ENCODE measurements at regions not wholly inside any gene's neighbourhood (a gene's known extent, or its start where the extent isn't known, plus 50 kb on each side); places are given as distances from the start of the nearest gene placed in this dataset.

- no peak for DNase-seq
Measured at GRCh38 chr13:112245989-112246388, 130.2 kb upstream of the SPACA7 start.

GRCh38 chr13:112246731-112247470 lies 129.3 kb upstream of the SPACA7 start:
- no peak for DNase-seq

- no peak for DNase-seq
Measured at GRCh38 chr13:112247471-112248405, 128.4 kb upstream of the SPACA7 start.

- DNase-seq: no peak
Measured at GRCh38 chr13:112248406-112248760, 127.8 kb upstream of the SPACA7 start.

GRCh38 chr13:112248862-112249592 lies 127.1 kb upstream of the SPACA7 start:
- DNase-seq: no peak

GRCh38 chr13:112249644-112250610 lies 126.2 kb upstream of the SPACA7 start:
- DNase-seq: no peak

GRCh38 chr13:112250788-112251445 lies 125.2 kb upstream of the SPACA7 start:
- DNase-seq: no peak

GRCh38 chr13:112251930-112252585 lies 124.1 kb upstream of the SPACA7 start:
- DNase-seq: no peak

GRCh38 chr13:112252804-112253590 lies 123.2 kb upstream of the SPACA7 start:
- no peak for DNase-seq

- DNase-seq: no peak
Measured at GRCh38 chr13:112253631-112254030, 122.5 kb upstream of the SPACA7 start.

GRCh38 chr13:112254061-112254818 lies 121.9 kb upstream of the SPACA7 start:
- DNase-seq: no peak

- no peak for DNase-seq
Measured at GRCh38 chr13:112254900-112255299, 121.3 kb upstream of the SPACA7 start.

DNA sequence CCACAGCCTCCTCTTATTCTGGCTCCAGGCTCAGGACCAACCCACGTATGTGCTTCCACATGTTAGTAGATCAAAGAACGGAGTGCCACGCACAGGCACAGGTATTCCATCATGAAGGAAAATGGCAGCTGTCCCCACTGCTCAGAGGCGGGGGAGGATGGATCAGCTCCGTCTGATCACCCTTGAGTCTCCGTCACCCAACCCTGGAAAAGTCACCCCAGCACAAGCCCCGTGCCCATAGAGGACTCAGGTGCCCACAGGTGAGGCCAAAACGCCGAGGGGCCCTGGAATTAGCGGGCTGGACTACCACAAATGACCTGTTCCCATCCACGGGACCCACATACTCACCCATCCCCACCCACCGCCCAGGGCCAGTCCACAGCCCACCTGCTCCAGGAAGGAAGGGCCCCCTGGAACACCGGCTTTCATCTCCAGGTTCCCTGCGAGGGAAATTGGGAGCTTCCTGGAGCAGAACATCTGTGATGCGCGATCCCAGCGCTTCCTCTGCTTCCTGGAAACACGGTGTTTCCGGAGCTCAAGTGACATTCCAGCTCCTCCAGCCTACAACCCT lies 120.5 kb upstream of the SPACA7 start:
- no peak for DNase-seq

DNA sequence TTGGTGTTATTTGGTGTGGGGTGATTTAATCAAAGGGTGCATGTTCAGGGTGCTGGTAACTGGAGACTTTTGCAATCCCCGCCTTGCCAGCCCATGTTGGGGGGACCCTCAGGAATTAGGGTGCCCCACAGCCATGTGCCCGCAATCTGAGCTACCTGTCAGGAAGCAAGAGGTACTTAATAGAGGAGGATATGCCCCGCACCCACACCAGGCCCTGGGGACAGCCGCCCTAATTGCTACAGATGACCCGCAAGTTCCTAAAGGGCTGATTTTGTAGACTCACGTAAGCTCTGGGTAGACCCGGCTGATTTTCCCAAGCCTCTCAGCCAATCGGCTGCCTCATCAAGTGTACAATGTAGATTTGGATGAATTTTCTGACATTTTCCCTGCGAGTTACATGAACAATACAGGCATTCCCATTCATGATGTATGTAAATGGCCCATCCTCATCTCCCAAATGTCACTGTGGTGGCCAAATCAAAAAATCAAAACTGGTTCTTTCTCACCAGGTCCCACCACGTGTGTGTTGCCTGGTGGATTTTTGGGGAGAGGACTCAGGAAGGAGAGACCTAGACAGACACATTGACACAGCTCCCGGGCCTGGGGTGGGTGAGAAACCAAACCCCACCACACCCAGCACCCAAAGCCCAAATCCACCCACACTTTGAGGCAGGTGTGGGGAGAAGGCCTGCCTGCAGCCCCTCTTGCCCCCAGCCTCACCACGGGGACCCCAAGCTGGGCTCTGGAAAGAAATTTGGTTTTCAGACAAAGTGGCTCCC lies 119.2 kb upstream of the SPACA7 start:
- DNase-seq: no peak

- DNase-seq: no peak
Measured at GRCh38 chr13:112259511-112259910, 116.6 kb upstream of the SPACA7 start.

- DNase-seq: no peak
Measured at GRCh38 chr13:112260108-112261055, 115.8 kb upstream of the SPACA7 start.

All from renal pelvis (tissue), 1 donor.